LHCN-M2 (cell line): ENCODE measurements at regions not wholly inside any gene's neighbourhood (a gene's known extent, or its start where the extent isn't known, plus 50 kb on each side); places are given as distances from the start of the nearest gene placed in this dataset.
"Not testable (repeated sequence)": the region's sequence is repeated elsewhere in the genome, so short reads cannot be mapped to it uniquely, and the experiment has no call there.

Experiments
- DNase-seq: peaks from one replicate; pipeline ENCODE4 v3.0.0-alpha.2; 2012; ENCODE audit warnings: low read depth

GRCh38 chr9:41273549-41274267 is 84.6 kb upstream of the ZNG1F start:
- DNase-seq = peak; percentile 74

GRCh38 chr9:41272879-41273548 is 83.9 kb upstream of the ZNG1F start:
- DNase-seq = peak; percentile 1

GRCh38 chr9:41270992-41271391 is 81.9 kb upstream of the ZNG1F start:
- DNase-seq = not testable (repeated sequence)

GRCh38 chr9:41269471-41269870 is 80.4 kb upstream of the ZNG1F start:
- peak; percentile 8 for DNase-seq

GRCh38 chr9:41269054-41269453 is 79.9 kb upstream of the ZNG1F start:
- DNase-seq = peak; percentile 51

- DNase-seq = not testable (repeated sequence)
Measured at GRCh38 chr9:41266602-41267001, 77.5 kb upstream of the ZNG1F start.

- not testable (repeated sequence) for DNase-seq
Measured at GRCh38 chr9:41266000-41266399, 76.9 kb upstream of the ZNG1F start.

GRCh38 chr9:41251973-41252372 is 62.9 kb upstream of the ZNG1F start:
- DNase-seq = not testable (repeated sequence)

GRCh38 chr9:41251101-41251500 is 62.0 kb upstream of the ZNG1F start:
- DNase-seq = not testable (repeated sequence)

- not testable (repeated sequence) for DNase-seq
Measured at GRCh38 chr9:41246702-41247101, 57.6 kb upstream of the ZNG1F start.
